Liver (tissue), 8 donors: ENCODE measurements at regions not wholly inside any gene's neighbourhood (a gene's known extent, or its start where the extent isn't known, plus 50 kb on each side); places are given as distances from the start of the nearest gene placed in this dataset.

Source experiments
- DNase-seq: peaks from one replicate; pipeline ENCODE4 v3.0.0-alpha.2; 2017; ENCODE audit warnings: low spot score
- H3K27ac ChIP-seq, 2 donors: one replicate each; pipeline ENCODE4 v1.7.0; 2013; ENCODE audit warnings: inconsistent platforms in 2 of 2, low read length in 2 of 2, control low read depth in 1 of 2, low read depth in 1 of 2, mild to moderate bottlenecking in 1 of 2
- H3K27me3 ChIP-seq, 4 donors: one replicate each; pipeline versions ENCODE4 v1.6.1 to v1.7.0; 2013; ENCODE audit warnings: low read length in 3 of 4, inconsistent platforms in 1 of 4, mild to moderate bottlenecking in 1 of 4, moderate library complexity in 1 of 4; ENCODE audit not compliant: control insufficient read depth in 4 of 4, insufficient read depth in 4 of 4
- H3K36me3 ChIP-seq, 4 donors: one replicate each; pipeline versions ENCODE4 v1.6.1 to v1.7.0; 2013; ENCODE audit warnings: low read length in 3 of 4, mild to moderate bottlenecking in 3 of 4, low read depth in 1 of 4, moderate library complexity in 1 of 4; ENCODE audit not compliant: control insufficient read depth in 4 of 4, insufficient read depth in 3 of 4
- H3K4me1 ChIP-seq, 4 donors: one replicate each; pipeline versions ENCODE4 v1.6.1 to v1.7.0; 2013; ENCODE audit warnings: low read length in 3 of 4, mild to moderate bottlenecking in 3 of 4, moderate library complexity in 1 of 4; ENCODE audit not compliant: control insufficient read depth in 4 of 4, insufficient read depth in 4 of 4
- H3K4me3 ChIP-seq, 3 donors: one replicate each; pipeline versions ENCODE4 v1.6.1 to v1.7.0; 2013; ENCODE audit warnings: low read length in 3 of 3, control low read depth in 1 of 3, low read depth in 1 of 3, mild to moderate bottlenecking in 1 of 3
- H3K9ac ChIP-seq, 2 donors: one replicate each; pipeline ENCODE4 v1.7.0; 2013; ENCODE audit warnings: low read length in 2 of 2, mild to moderate bottlenecking in 2 of 2, moderate library complexity in 2 of 2, control low read depth in 1 of 2, low read depth in 1 of 2
- H3K9me3 ChIP-seq, 4 donors: one replicate each; pipeline versions ENCODE4 v1.6.1 to v1.7.0; 2013; ENCODE audit warnings: low read length in 3 of 4; ENCODE audit not compliant: control insufficient read depth in 4 of 4
- ATF3 ChIP-seq: IDR thresholded peaks from 2 replicates; pipeline ENCODE4 v1.6.1; 2016; ENCODE audit warnings: antibody characterized with exemption
- EGR1 ChIP-seq, 2 donors: IDR thresholded peaks; 2 replicates each; pipeline ENCODE4 v1.6.1; 2016 to 2018; ENCODE audit warnings: antibody characterized with exemption in 2 of 2, low read depth in 2 of 2
- FOXA1 ChIP-seq: IDR thresholded peaks from 2 replicates; pipeline ENCODE4 v1.6.1; 2016; ENCODE audit warnings: antibody characterized with exemption
- FOXA2 ChIP-seq: IDR thresholded peaks from 2 replicates; pipeline ENCODE4 v1.6.1; 2016; ENCODE audit warnings: antibody characterized with exemption
- GABPA ChIP-seq, 2 donors: IDR thresholded peaks in 1 of 2; conservative IDR thresholded peaks in 1 of 2; 2 replicates each; pipeline ENCODE4 v1.6.1; 2016; ENCODE audit warnings: antibody characterized with exemption in 2 of 2, mild to moderate bottlenecking in 1 of 2, moderate library complexity in 1 of 2
- HNF4A ChIP-seq, 2 donors: conservative IDR thresholded peaks; 2 replicates each; pipeline ENCODE4 v1.6.1; 2016; ENCODE audit warnings: antibody characterized with exemption in 2 of 2, mild to moderate bottlenecking in 2 of 2
- HNF4G ChIP-seq: IDR thresholded peaks from 2 replicates; pipeline ENCODE4 v1.6.1; 2016; ENCODE audit warnings: antibody characterized with exemption
- JUND ChIP-seq, 2 donors: IDR thresholded peaks; 2 replicates each; pipeline ENCODE4 v1.6.1; 2016; ENCODE audit warnings: antibody characterized with exemption in 2 of 2
- MAX ChIP-seq: IDR thresholded peaks from 2 replicates; pipeline ENCODE4 v1.6.1; 2016; ENCODE audit warnings: antibody characterized with exemption
- NR2F2 ChIP-seq: IDR thresholded peaks from 2 replicates; pipeline ENCODE4 v1.6.1; 2016; ENCODE audit warnings: antibody characterized with exemption
- RAD21 ChIP-seq, 2 donors: IDR thresholded peaks; 2 replicates each; pipeline ENCODE4 v1.6.1; 2016; ENCODE audit warnings: antibody characterized with exemption in 2 of 2, mild to moderate bottlenecking in 2 of 2
- REST ChIP-seq: IDR thresholded peaks from 2 replicates; pipeline ENCODE4 v1.6.1; 2016; ENCODE audit warnings: antibody characterized with exemption, mild to moderate bottlenecking
- RXRA ChIP-seq, 2 donors: IDR thresholded peaks; 2 replicates each; pipeline ENCODE4 v1.6.1; 2017 to 2018; ENCODE audit warnings: antibody characterized with exemption in 2 of 2, mild to moderate bottlenecking in 1 of 2
- SP1 ChIP-seq: IDR thresholded peaks from 2 replicates; pipeline ENCODE4 v1.6.1; 2018; ENCODE audit warnings: antibody characterized with exemption, mild to moderate bottlenecking
- TAF1 ChIP-seq: conservative IDR thresholded peaks from 2 replicates; pipeline ENCODE4 v1.6.1; 2016; ENCODE audit warnings: antibody characterized with exemption, mild to moderate bottlenecking
- WGBS: extraction: QIAGEN DNeasy Blood & Tissue Kit; methylation state at CpG from one replicate; pipeline ENCODE4 v1.1.7; 2013; 5-methylcytosine and 5-hydroxymethylcytosine counted together
- TF ChIP-seq, protein P1 (sequence below): fragments of 150-350 bp; IDR thresholded peaks from 2 replicates; pipeline ENCODE4 v1.5.1; 2017; ENCODE audit warnings: improper control_type of control experiment, low read depth, low read length; ENCODE audit not compliant: missing input control
- TF ChIP-seq, protein P2 (sequence below): IDR thresholded peaks from 2 replicates; pipeline ENCODE4 v1.6.1; 2016; ENCODE audit warnings: antibody characterized with exemption
- donor health status: healthy.
- donor health status: healthy.
- donor health status: healthy.
- donor health status: healthy.
- donor health status: healthy.

GRCh38 chr3:103494512-103494911 is 1059.7 kb downstream of the ZPLD1 start:
- Histone ChIP-seq H3K9me3 (no peaks in the 10 kb centered on the region), H3K27ac (no peak overlapping the region), H3K27me3 (peaks cover 0 to 2% (median 0%) of the 10 kb centered on the region in 4 donors), H3K36me3 (no peaks in the 10 kb centered on the region), H3K4me3 (no peak overlapping the region), H3K4me1 (no peaks in the 10 kb centered on the region), H3K9ac (no peak overlapping the region)
- TF ChIP-seq JUND (IDR thresholded peaks at IDR 0.05) (no peak), EGR1 (IDR thresholded peaks at IDR 0.05; ENCODE audit: low read depth in 2 of 2) (no peak), TAF1 (no peak), FOXA2 (no peak), NR2F2 (no peak), FOXA1 (no peak), RAD21 (IDR thresholded peaks at IDR 0.05) (no peak), MAX (no peak), RXRA (IDR thresholded peaks at IDR 0.05) (no peak), REST (no peak), HNF4G (no peak), ATF3 (no peak)
- TF ChIP-seq, protein P1, sequence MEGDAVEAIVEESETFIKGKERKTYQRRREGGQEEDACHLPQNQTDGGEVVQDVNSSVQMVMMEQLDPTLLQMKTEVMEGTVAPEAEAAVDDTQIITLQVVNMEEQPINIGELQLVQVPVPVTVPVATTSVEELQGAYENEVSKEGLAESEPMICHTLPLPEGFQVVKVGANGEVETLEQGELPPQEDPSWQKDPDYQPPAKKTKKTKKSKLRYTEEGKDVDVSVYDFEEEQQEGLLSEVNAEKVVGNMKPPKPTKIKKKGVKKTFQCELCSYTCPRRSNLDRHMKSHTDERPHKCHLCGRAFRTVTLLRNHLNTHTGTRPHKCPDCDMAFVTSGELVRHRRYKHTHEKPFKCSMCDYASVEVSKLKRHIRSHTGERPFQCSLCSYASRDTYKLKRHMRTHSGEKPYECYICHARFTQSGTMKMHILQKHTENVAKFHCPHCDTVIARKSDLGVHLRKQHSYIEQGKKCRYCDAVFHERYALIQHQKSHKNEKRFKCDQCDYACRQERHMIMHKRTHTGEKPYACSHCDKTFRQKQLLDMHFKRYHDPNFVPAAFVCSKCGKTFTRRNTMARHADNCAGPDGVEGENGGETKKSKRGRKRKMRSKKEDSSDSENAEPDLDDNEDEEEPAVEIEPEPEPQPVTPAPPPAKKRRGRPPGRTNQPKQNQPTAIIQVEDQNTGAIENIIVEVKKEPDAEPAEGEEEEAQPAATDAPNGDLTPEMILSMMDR, result no peak
- 42% methylated on average over 3 of the region's 3 CpGs for WGBS
- DNase-seq, result no peak

- 66% methylated on average over 2 of the region's 2 CpGs for whole genome bisulfite sequencing
- no peak for DNase-seq
- H3K27ac ChIP-seq, result no peak overlapping the region
- no peaks in the 10 kb centered on the region for H3K4me1 ChIP-seq
- H3K9ac ChIP-seq, result no peak overlapping the region
- no peak overlapping the region for H3K4me3 ChIP-seq
- H3K9me3 ChIP-seq, result no peaks in the 10 kb centered on the region
- no peaks in the 10 kb centered on the region for H3K36me3 ChIP-seq
- TF ChIP-seq MAX (no peak), RXRA (IDR thresholded peaks at IDR 0.05) (no peak), REST (no peak), EGR1 (IDR thresholded peaks at IDR 0.05; ENCODE audit: low read depth in 2 of 2) (no peak), NR2F2 (no peak), FOXA2 (no peak), HNF4G (no peak), SP1 (no peak), TAF1 (no peak), FOXA1 (no peak), RAD21 (IDR thresholded peaks at IDR 0.05) (no peak), HNF4A (conservative IDR thresholded peaks at IDR 0.05) (no peak), ATF3 (no peak), GABPA (IDR thresholded peaks at IDR 0.05 in 1 of 2, conservative IDR thresholded peaks at IDR 0.05 in 1 of 2) (no peak)
- TF ChIP-seq, protein P2, sequence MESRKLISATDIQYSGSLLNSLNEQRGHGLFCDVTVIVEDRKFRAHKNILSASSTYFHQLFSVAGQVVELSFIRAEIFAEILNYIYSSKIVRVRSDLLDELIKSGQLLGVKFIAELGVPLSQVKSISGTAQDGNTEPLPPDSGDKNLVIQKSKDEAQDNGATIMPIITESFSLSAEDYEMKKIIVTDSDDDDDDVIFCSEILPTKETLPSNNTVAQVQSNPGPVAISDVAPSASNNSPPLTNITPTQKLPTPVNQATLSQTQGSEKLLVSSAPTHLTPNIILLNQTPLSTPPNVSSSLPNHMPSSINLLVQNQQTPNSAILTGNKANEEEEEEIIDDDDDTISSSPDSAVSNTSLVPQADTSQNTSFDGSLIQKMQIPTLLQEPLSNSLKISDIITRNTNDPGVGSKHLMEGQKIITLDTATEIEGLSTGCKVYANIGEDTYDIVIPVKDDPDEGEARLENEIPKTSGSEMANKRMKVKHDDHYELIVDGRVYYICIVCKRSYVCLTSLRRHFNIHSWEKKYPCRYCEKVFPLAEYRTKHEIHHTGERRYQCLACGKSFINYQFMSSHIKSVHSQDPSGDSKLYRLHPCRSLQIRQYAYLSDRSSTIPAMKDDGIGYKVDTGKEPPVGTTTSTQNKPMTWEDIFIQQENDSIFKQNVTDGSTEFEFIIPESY, result no peak
- peaks cover 0 to 5% (median 0%) of the 10 kb centered on the region in 4 donors for H3K27me3 ChIP-seq
These were observed 1060.4 kb downstream of the ZPLD1 start for GRCh38 chr3:103495186-103495585.
